H54 (cell line): ENCODE measurements at regions not wholly inside any gene's neighbourhood (a gene's known extent, or its start where the extent isn't known, plus 50 kb on each side); places are given as distances from the start of the nearest gene placed in this dataset.
A peak's percentile ranks its signal among the peaks of the same experiment; 100 is the strongest.

Source experiments
- DNase-seq: peaks from one replicate; pipeline ENCODE4 v3.0.0; 2011; ENCODE audit warnings: low spot score, mixed read lengths; ENCODE audit not compliant: insufficient read length
- FAIRE-seq: peaks from 3 replicates; lab custom pipeline; 2011; peaks lifted over from hg19 to GRCh38; lab: Jason Lieb, UNC
- POLR2A ChIP-seq: IDR thresholded peaks from 2 replicates; pipeline ENCODE4 v1.6.1; 2011; ENCODE audit warnings: low read depth, mild to moderate bottlenecking, low read length

- DNase-seq (no peak), FAIRE-seq (no peak)
- no peak for TF ChIP-seq POLR2A
Measured at GRCh38 chr6:146903451-146903850, 300.8 kb upstream of the STXBP5 start.

- no peak for DNase-seq
- no peak for TF ChIP-seq POLR2A
Measured at GRCh38 chr6:146904596-146904995, 299.6 kb upstream of the STXBP5 start.

GRCh38 chr6:146905181-146905704 is 299.0 kb upstream of the STXBP5 start:
- FAIRE-seq = peak; percentile 61
- DNase-seq = no peak
- TF ChIP-seq POLR2A = no peak

More at GRCh38 chr6:146904596-146904995, 299.6 kb upstream of the STXBP5 start:
- no peak for FAIRE-seq

GRCh38 chr6:146908786-146909185 is 295.4 kb upstream of the STXBP5 start:
- DNase-seq (no peak), FAIRE-seq (no peak)
- TF ChIP-seq POLR2A = no peak

GRCh38 chr6:146909376-146909775 is 294.8 kb upstream of the STXBP5 start:
- no peak for FAIRE-seq
- no peak for DNase-seq
- TF ChIP-seq POLR2A = no peak

GRCh38 chr6:146909886-146910285 is 294.3 kb upstream of the STXBP5 start:
- DNase-seq = no peak
- TF ChIP-seq POLR2A = no peak
- FAIRE-seq = no peak

GRCh38 chr6:146910611-146911010 is 293.6 kb upstream of the STXBP5 start:
- DNase-seq (no peak), FAIRE-seq (no peak)
- TF ChIP-seq POLR2A = no peak

GRCh38 chr6:146911635-146912215 is 292.5 kb upstream of the STXBP5 start:
- DNase-seq = no peak
- TF ChIP-seq POLR2A = no peak
- FAIRE-seq = no peak

GRCh38 chr6:146912730-146913685 is 291.2 kb upstream of the STXBP5 start:
- FAIRE-seq (no peak), DNase-seq (no peak)
- no peak for TF ChIP-seq POLR2A

GRCh38 chr6:146913842-146914488 is 290.3 kb upstream of the STXBP5 start:
- TF ChIP-seq POLR2A = peak; percentile 51
- DNase-seq = peak; percentile 45
- peak; percentile 85 for FAIRE-seq

GRCh38 chr6:146914489-146915483 is 289.4 kb upstream of the STXBP5 start:
- peak; percentile 15 for DNase-seq
- FAIRE-seq = no peak
- TF ChIP-seq POLR2A = 0 out of 2 replicates have a peak, but pooled peaks have one; percentile 21

- no peak for DNase-seq
- 0 out of 2 replicates have a peak, but pooled peaks have one; percentile 35 for TF ChIP-seq POLR2A
- FAIRE-seq = peak; percentile 83
Measured at GRCh38 chr6:146915671-146916127, 288.5 kb upstream of the STXBP5 start.
